ENCODE measurements at regions not wholly inside any gene's neighbourhood (a gene's known extent, or its start where the extent isn't known, plus 50 kb on each side); places are given as distances from the start of the nearest gene placed in this dataset.
"Not testable (repeated sequence)": the region's sequence is repeated elsewhere in the genome, so short reads cannot be mapped to it uniquely, and the experiment has no call there.

- TF ChIP-seq CTCF (conservative IDR thresholded peaks at IDR 0.05; ENCODE audit: low read length): no peak
- peak overlapping the region; percentile 18; the same call in 1 of the 2 replicates for H3K4me3 ChIP-seq (ENCODE audit: low read length)
- peak; percentile 6 for DNase-seq (ENCODE audit: low read depth)
Measured at GRCh38 chrY:14344648-14345333, 179.5 kb upstream of the NLGN4Y start.

- H3K4me3 ChIP-seq (ENCODE audit: low read length): no peak overlapping the region
- DNase-seq (ENCODE audit: low read depth): no peak
- TF ChIP-seq CTCF (conservative IDR thresholded peaks at IDR 0.05; ENCODE audit: low read length): no peak
Measured at GRCh38 chrY:14351590-14351989, 172.7 kb upstream of the NLGN4Y start.

GRCh38 chrY:14356154-14356553, 168.2 kb upstream of the NLGN4Y start:
- no peak for DNase-seq (ENCODE audit: low read depth)
- H3K4me3 ChIP-seq (ENCODE audit: low read length): no peak overlapping the region
- TF ChIP-seq CTCF (conservative IDR thresholded peaks at IDR 0.05; ENCODE audit: low read length): no peak

- no peak for TF ChIP-seq CTCF (conservative IDR thresholded peaks at IDR 0.05; ENCODE audit: low read length)
- H3K4me3 ChIP-seq (ENCODE audit: low read length): no peak overlapping the region
- DNase-seq (ENCODE audit: low read depth): no peak
Measured at GRCh38 chrY:14360748-14361500, 163.4 kb upstream of the NLGN4Y start.

DNA sequence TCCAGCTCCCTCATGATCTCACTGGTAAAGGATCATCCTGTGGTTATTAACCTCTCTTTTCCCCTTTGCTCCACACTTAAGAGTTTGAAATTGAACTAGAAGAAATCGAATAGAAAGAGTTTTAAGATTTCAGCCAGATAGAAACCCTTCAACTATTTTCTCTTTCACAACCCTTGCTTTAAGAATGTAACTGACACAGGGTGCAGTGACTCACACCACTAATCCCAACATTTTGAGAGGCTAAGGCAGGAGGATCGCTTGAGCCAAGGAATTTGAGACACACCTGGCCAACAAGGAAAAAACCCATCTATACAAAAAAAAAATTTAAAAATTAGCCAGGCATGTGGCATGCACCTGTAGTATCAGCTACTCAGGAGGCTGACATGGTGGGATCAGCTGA, 150.7 kb upstream of the NLGN4Y start:
- no peak for DNase-seq (ENCODE audit: low read depth)
- no peak overlapping the region for H3K4me3 ChIP-seq (ENCODE audit: low read length)
- no peak for TF ChIP-seq CTCF (conservative IDR thresholded peaks at IDR 0.05; ENCODE audit: low read length)

- no peak overlapping the region for H3K4me3 ChIP-seq (ENCODE audit: low read length)
- TF ChIP-seq CTCF (conservative IDR thresholded peaks at IDR 0.05; ENCODE audit: low read length): no peak
- DNase-seq (ENCODE audit: low read depth): no peak
Measured at GRCh38 chrY:14378217-14378616, 146.1 kb upstream of the NLGN4Y start.

DNA sequence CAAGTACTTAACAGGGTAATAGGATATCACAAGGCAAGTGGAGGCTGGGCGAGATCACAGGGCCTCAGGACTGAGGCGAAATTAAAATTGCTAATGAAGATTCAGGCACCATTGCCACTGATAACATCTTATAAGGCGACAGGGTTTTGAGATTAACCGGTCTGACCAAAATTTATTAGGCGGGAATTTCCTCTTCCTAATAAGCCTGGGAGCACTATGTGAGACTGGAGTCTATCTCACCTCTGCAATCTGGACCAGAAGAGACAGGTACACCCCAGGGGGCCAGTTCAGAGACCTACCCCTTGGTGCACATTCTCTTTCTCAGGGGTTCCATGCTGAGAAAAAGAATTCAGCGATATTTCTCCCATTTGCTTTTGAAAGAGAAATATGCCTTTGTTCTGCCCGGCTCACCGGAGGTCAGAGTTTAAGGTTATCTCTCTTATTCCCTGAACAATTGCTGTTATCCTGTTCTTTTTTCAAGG, 113.7 kb upstream of the NLGN4Y start:
- not testable (repeated sequence) for H3K4me3 ChIP-seq (ENCODE audit: low read length); DNase-seq (ENCODE audit: low read depth)

Data from AG10803 (cell line).